Astrocyte of the spinal cord (primary cell): ENCODE measurements at regions not wholly inside any gene's neighbourhood (a gene's known extent, or its start where the extent isn't known, plus 50 kb on each side); places are given as distances from the start of the nearest gene placed in this dataset.

Experiments used
- DNase-seq: peaks from one replicate; pipeline ENCODE4 v3.0.0; 2011; ENCODE audit warnings: low read depth, low spot score
- H3K4me3 ChIP-seq: 2 replicates; pipeline ENCODE4 v1.5.1; 2011; ENCODE audit warnings: low read depth, mild to moderate bottlenecking, low read length, moderate library complexity
- CTCF ChIP-seq: IDR thresholded peaks from 2 replicates; pipeline ENCODE4 v1.5.1; 2012; ENCODE audit warnings: low read depth, mild to moderate bottlenecking, low read length, inconsistent platforms
- in situ Hi-C: cut with HindIII; loops from 2 replicates; pipeline ENCODE4 v1.10.0; 2017; ENCODE audit warnings: low sequenced_read_pairs

DNA sequence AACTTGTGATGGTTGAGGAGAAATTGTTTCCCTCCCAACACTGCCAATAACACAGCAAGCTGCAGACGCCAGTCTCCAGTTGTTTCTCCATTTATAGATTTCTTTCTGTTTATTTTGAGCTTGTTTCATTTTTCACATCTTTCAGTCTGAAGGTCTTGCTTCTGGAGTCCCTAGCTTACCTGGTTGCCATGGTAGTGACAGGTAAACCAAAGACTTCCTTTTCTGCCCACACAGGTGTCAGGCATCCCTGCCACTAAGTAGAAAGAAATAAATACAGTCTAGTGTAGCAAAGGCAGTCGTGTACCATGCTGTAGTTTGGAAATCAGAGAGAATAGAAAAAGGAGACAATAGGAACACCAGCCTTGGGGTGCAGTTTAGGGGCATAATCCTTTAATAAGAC is 82.8 kb downstream of the MARCHF4 start:
- in situ Hi-C loops: no loop called here
- no peak overlapping the region for H3K4me3 ChIP-seq
- no peak for DNase-seq
- TF ChIP-seq CTCF: no peak

GRCh38 chr2:216287251-216287650 is 85.0 kb downstream of the MARCHF4 start:
- no peak overlapping the region for H3K4me3 ChIP-seq
- no peak for DNase-seq
- in situ Hi-C loops: no loop called here
- no peak for TF ChIP-seq CTCF

- in situ Hi-C loops: no loop called here
- no peak for TF ChIP-seq CTCF
- DNase-seq: no peak
- H3K4me3 ChIP-seq: no peak overlapping the region
These were observed 85.6 kb downstream of the MARCHF4 start for GRCh38 chr2:216286616-216287231.

GRCh38 chr2:216285701-216286100 is 86.6 kb downstream of the MARCHF4 start:
- H3K4me3 ChIP-seq: no peak overlapping the region
- in situ Hi-C loops: no loop called here
- no peak for TF ChIP-seq CTCF
- no peak for DNase-seq

DNA sequence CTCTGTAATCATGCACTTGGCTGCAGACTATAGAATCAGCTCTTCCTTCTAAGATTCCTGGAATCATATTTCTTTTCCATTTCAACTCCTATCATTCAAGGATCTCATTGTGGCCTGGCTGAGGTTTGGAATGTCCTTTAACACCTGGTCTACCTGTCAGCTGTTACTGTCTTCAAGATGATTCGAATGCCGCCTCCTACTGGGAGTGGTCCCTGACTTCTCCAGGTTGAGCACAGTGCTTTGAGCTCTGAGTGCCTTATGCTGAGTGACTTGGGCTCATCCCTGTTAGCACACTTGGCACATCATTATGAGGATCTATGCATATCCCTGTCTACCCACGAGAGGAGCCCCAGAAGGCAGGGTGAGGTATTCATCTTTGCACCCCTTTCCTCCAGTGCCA is 87.6 kb downstream of the MARCHF4 start:
- in situ Hi-C loops: no loop called here
- no peak for TF ChIP-seq CTCF
- H3K4me3 ChIP-seq: no peak overlapping the region
- no peak for DNase-seq

DNA sequence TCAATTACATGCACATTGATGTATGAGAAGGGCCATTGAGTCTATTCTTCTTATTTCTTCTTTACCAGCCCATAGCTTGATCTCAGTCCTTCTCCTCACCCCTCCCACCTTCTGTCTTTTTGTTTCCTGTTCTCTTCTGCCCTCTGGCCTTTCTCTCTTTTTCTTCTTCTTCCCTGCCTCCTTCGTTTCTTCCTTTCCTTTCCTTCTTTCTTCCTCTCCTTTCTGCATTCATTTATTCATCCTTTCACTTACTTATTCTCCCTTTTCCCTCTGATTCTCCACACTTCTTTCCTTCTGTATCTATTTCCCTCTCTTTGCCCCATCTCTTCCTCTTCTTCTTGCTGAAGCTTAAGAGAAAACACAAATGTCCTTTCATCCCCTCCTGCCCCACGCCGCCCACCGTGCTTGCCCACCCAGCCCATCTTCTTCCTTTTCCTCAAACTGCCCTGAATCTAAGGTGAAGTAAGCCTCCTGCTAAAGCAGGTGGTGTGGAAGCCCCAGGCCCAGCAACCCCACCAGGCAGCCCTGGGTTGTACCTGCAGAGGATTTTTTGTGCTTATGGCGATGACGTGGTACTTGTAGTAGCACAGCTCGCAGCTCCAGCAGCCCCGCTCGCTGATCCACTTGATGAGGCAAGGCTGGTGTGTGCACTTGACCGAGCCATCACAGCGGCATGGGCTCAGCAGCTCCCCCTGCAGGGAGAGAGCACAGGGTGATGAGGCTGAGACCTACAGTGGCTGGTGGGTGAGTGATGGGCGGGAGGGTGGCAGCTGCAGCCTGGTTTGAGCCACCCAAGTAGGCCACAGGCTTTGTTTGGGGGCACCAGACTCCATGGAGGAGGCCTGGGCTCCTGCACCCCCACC is 89.0 kb downstream of the MARCHF4 start:
- DNase-seq: no peak
- in situ Hi-C loops: no loop called here
- TF ChIP-seq CTCF: peak; percentile 32
- H3K4me3 ChIP-seq: no peak overlapping the region
